ENCODE measurements at regions not wholly inside any gene's neighbourhood (a gene's known extent, or its start where the extent isn't known, plus 50 kb on each side); places are given as distances from the start of the nearest gene placed in this dataset.
"Not testable (repeated sequence)": the region's sequence is repeated elsewhere in the genome, so short reads cannot be mapped to it uniquely, and the experiment has no call there.

DNA sequence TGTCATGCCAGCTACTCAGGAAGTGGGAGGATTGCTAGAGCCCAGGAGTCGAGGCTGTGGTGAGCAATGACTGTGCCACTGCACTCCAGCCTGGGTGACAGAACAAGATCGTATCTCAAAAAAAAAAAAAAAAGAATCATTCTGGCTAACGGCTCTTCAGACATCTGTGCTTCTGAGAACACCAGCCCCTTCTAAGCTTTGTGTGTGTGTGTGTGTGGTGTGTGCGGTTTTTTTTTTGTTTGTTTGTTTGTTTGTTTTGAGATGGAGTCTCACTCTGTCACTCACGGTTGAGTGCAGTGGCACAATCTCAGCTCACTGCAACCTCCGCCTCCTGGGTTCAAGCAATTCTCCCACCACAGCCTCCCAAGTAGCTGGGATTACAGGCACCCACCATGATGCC is 79.4 kb upstream of the DRD5 start:
- TF ChIP-seq, protein P1, sequence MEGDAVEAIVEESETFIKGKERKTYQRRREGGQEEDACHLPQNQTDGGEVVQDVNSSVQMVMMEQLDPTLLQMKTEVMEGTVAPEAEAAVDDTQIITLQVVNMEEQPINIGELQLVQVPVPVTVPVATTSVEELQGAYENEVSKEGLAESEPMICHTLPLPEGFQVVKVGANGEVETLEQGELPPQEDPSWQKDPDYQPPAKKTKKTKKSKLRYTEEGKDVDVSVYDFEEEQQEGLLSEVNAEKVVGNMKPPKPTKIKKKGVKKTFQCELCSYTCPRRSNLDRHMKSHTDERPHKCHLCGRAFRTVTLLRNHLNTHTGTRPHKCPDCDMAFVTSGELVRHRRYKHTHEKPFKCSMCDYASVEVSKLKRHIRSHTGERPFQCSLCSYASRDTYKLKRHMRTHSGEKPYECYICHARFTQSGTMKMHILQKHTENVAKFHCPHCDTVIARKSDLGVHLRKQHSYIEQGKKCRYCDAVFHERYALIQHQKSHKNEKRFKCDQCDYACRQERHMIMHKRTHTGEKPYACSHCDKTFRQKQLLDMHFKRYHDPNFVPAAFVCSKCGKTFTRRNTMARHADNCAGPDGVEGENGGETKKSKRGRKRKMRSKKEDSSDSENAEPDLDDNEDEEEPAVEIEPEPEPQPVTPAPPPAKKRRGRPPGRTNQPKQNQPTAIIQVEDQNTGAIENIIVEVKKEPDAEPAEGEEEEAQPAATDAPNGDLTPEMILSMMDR (IDR thresholded peaks at IDR 0.05) = not testable (repeated sequence)
- not testable (repeated sequence) for TF ChIP-seq POLR2A (IDR thresholded peaks at IDR 0.05; ENCODE audit: low read length); RFX5 (IDR thresholded peaks at IDR 0.05); KDM5A (IDR thresholded peaks at IDR 0.05); SREBF2 (IDR thresholded peaks at IDR 0.05); CHD4 (IDR thresholded peaks at IDR 0.05; ENCODE audit: borderline replicate concordance); JUNB (IDR thresholded peaks at IDR 0.05); ZFP36 (IDR thresholded peaks at IDR 0.05; ENCODE audit: borderline replicate concordance, partially characterized antibody); EP300 (IDR thresholded peaks at IDR 0.05); MYC (IDR thresholded peaks at IDR 0.05; ENCODE audit: borderline replicate concordance, low read length)
- TF ChIP-seq, protein P2, sequence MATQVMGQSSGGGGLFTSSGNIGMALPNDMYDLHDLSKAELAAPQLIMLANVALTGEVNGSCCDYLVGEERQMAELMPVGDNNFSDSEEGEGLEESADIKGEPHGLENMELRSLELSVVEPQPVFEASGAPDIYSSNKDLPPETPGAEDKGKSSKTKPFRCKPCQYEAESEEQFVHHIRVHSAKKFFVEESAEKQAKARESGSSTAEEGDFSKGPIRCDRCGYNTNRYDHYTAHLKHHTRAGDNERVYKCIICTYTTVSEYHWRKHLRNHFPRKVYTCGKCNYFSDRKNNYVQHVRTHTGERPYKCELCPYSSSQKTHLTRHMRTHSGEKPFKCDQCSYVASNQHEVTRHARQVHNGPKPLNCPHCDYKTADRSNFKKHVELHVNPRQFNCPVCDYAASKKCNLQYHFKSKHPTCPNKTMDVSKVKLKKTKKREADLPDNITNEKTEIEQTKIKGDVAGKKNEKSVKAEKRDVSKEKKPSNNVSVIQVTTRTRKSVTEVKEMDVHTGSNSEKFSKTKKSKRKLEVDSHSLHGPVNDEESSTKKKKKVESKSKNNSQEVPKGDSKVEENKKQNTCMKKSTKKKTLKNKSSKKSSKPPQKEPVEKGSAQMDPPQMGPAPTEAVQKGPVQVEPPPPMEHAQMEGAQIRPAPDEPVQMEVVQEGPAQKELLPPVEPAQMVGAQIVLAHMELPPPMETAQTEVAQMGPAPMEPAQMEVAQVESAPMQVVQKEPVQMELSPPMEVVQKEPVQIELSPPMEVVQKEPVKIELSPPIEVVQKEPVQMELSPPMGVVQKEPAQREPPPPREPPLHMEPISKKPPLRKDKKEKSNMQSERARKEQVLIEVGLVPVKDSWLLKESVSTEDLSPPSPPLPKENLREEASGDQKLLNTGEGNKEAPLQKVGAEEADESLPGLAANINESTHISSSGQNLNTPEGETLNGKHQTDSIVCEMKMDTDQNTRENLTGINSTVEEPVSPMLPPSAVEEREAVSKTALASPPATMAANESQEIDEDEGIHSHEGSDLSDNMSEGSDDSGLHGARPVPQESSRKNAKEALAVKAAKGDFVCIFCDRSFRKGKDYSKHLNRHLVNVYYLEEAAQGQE (IDR thresholded peaks at IDR 0.05) = not testable (repeated sequence)
- TF ChIP-seq, protein P3, sequence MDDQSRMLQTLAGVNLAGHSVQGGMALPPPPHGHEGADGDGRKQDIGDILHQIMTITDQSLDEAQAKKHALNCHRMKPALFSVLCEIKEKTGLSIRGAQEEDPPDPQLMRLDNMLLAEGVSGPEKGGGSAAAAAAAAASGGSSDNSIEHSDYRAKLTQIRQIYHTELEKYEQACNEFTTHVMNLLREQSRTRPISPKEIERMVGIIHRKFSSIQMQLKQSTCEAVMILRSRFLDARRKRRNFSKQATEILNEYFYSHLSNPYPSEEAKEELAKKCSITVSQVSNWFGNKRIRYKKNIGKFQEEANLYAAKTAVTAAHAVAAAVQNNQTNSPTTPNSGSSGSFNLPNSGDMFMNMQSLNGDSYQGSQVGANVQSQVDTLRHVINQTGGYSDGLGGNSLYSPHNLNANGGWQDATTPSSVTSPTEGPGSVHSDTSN (IDR thresholded peaks at IDR 0.05) = not testable (repeated sequence)
- TF ChIP-seq, protein P4, sequence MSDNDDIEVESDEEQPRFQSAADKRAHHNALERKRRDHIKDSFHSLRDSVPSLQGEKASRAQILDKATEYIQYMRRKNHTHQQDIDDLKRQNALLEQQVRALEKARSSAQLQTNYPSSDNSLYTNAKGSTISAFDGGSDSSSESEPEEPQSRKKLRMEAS (IDR thresholded peaks at IDR 0.05) = not testable (repeated sequence)

All from A549 (cell line).